Peyer's patch (tissue), 4 donors: ENCODE measurements at regions not wholly inside any gene's neighbourhood (a gene's known extent, or its start where the extent isn't known, plus 50 kb on each side); places are given as distances from the start of the nearest gene placed in this dataset.

Experiments
- CTCF ChIP-seq, 6 experiments: fragments of 450-650 bp in 4 of 6; fragments of 200-600 bp in 2 of 6; sonication (generic) in 1 of 6; IDR thresholded peaks; one replicate each; pipeline ENCODE4 v1.5.1; 2017 to 2019; ENCODE audit warnings: antibody characterized with exemption in 6 of 6, mild to moderate bottlenecking in 3 of 6, moderate library complexity in 1 of 6
- POLR2A ChIP-seq, 2 donors: fragments of 450-650 bp; IDR thresholded peaks; one replicate each; pipeline ENCODE4 v1.5.1; 2017; ENCODE audit warnings: antibody characterized with exemption in 2 of 2, mild to moderate bottlenecking in 2 of 2, moderate library complexity in 2 of 2

- TF ChIP-seq CTCF (IDR thresholded peaks at IDR 0.05): no peak
- no peak for TF ChIP-seq POLR2A (IDR thresholded peaks at IDR 0.05)
These were observed 76.2 kb upstream of the MPP7 start for GRCh38 chr10:28378986-28379585.
